Stimulated activated memory B cell treated with anti-CD40 and anti-IgM and Interleukin-4, amounts not matched to agents 10 μg/mL and 1 μg/mL and 100 μg/mL, for 72 hours (primary cell): ENCODE measurements at regions not wholly inside any gene's neighbourhood (a gene's known extent, or its start where the extent isn't known, plus 50 kb on each side); places are given as distances from the start of the nearest gene placed in this dataset.

ENCODE experiments used
- ATAC-seq: fragments of 150-1000 bp; cut with Tn5 transposase; 2 replicates; pipeline ENCODE4 v1.10.0; 2021
- H3K27ac Mint-ChIP-seq: one replicate; pipeline ENCODE4 v1.8.0; 2022; ENCODE audit warnings: mild to moderate bottlenecking, mixed read lengths
- H3K27me3 Mint-ChIP-seq: one replicate; pipeline ENCODE4 v1.8.0; 2022; ENCODE audit warnings: mixed read lengths
- H3K36me3 Mint-ChIP-seq: one replicate; pipeline ENCODE4 v1.8.0; 2022; ENCODE audit warnings: mixed read lengths
- H3K4me1 Mint-ChIP-seq: one replicate; pipeline ENCODE4 v1.8.0; 2022; ENCODE audit warnings: mixed read lengths
- H3K4me3 Mint-ChIP-seq: one replicate; pipeline ENCODE4 v1.8.0; 2022; ENCODE audit warnings: mild to moderate bottlenecking, moderate library complexity, mixed read lengths
- H3K9me3 Mint-ChIP-seq: one replicate; pipeline ENCODE4 v1.8.0; 2022; ENCODE audit warnings: mixed read lengths

DNA sequence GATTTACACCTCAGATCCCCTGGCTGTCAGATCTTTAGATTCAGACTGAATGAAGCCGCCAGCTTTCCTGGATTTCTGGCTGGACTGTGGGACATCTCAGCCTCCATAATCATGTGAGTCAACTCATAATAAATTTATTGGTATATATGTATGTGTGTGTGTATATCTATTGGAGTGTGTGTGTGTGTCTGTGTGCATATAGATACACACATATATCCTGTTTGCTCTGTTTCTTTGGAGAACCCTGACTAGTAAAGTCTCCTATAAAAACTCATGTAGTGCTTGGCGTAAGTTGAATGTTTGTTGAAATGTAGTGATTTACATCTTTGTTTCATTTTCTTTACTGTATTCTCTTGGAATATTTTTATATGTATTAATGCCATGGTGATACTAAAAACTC is 499.5 kb upstream of the KLF12 start:
- Mint-ChIP-seq H3K9me3 (peaks cover 11% of the 10 kb centered on the region), H3K4me3 (no peak overlapping the region), H3K4me1 (no peaks in the 10 kb centered on the region), H3K27ac (no peak overlapping the region), H3K27me3 (peaks cover 9% of the 10 kb centered on the region), H3K36me3 (no peaks in the 10 kb centered on the region)
- ATAC-seq, result no peak

DNA sequence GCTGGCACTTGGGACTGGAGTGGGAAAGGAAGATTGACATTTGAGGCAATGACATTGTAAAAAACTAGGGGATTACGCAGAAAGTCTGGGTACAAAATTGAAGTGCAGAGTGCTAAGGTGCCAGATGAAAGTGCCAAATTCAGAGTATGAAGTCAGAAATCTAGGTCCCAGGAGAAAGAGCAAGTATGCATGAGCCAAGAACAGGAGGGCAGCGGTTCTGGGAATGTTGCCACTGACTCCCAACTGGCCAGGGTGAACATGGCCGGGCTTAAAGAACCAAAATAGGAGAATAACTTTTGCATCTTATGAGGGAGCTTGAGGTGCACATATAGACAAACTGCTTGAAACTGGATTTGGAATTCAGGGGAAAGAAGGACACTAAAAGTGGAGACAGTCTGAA is 495.8 kb upstream of the KLF12 start:
- Mint-ChIP-seq H3K27ac (no peak overlapping the region), H3K36me3 (no peaks in the 10 kb centered on the region), H3K4me1 (no peaks in the 10 kb centered on the region), H3K4me3 (no peak overlapping the region), H3K27me3 (peaks cover 19% of the 10 kb centered on the region), H3K9me3 (peaks cover 12% of the 10 kb centered on the region)
- ATAC-seq, result no peak

DNA sequence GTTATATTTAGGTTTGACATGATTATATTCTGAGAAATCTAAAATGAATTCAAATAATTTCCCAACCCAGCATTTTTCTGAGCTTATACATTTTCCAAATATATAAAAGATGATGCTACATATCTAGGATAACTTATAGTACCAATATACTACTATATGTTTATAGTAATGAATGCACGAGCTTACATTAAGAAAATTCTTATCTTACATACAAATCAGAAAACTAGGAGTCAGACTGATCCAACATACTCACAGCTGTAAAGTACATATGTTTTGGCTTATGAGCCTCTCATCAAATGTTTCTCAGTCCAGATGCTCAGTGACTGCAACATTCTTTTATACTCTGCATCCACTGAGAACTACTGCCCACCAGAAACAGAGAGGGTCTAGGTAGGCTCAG is 491.3 kb upstream of the KLF12 start:
- Mint-ChIP-seq H3K27ac (no peak overlapping the region), H3K36me3 (no peaks in the 10 kb centered on the region), H3K9me3 (peaks cover 12% of the 10 kb centered on the region), H3K4me3 (no peak overlapping the region), H3K27me3 (peaks cover 10% of the 10 kb centered on the region), H3K4me1 (no peaks in the 10 kb centered on the region)
- ATAC-seq, result no peak

DNA sequence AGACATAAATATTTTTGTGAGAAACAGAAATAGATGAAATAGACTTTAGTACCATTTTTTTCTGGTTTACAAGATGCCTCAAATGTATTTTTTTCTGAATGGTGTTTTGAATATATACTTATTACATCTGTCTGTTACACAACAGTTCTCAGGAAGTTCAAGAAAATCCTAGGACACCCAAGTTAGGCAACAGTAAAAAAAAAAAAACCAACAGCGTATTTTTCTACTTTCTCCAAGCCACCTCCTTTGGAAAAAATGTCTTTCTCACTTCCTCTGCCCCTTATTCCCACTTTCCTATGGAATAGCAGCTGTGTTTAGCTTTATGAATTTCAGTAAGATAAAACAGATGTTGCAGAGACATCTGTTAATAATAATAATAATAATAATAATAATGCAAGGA is 489.6 kb upstream of the KLF12 start:
- peaks cover 10% of the 10 kb centered on the region for H3K27me3 Mint-ChIP-seq
- H3K9me3 Mint-ChIP-seq, result peaks cover 1% of the 10 kb centered on the region
- no peak for ATAC-seq
- H3K4me1 Mint-ChIP-seq, result no peaks in the 10 kb centered on the region
- H3K27ac Mint-ChIP-seq, result no peak overlapping the region
- H3K36me3 Mint-ChIP-seq, result no peaks in the 10 kb centered on the region
- no peak overlapping the region for H3K4me3 Mint-ChIP-seq

DNA sequence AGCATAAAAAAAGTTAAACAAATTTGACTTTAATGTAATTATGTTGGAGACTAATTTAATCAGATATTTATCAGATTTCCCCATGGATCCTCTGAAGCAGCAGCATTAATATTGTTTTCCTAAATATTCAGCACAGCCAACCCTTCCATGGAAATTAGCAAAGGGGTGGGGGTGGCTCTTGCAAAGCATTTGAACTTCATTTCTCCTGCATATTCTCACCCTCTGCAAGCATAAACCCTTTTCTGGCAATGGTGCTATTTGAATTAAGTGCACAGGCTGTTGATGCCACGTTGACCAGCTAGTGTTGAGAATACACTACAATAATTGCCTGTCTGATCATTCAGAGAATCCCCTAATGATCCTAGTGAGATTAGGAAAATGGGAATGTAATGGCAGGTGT is 488.1 kb upstream of the KLF12 start:
- ATAC-seq, result no peak
- no peak overlapping the region for H3K4me3 Mint-ChIP-seq
- no peaks in the 10 kb centered on the region for H3K4me1 Mint-ChIP-seq

DNA sequence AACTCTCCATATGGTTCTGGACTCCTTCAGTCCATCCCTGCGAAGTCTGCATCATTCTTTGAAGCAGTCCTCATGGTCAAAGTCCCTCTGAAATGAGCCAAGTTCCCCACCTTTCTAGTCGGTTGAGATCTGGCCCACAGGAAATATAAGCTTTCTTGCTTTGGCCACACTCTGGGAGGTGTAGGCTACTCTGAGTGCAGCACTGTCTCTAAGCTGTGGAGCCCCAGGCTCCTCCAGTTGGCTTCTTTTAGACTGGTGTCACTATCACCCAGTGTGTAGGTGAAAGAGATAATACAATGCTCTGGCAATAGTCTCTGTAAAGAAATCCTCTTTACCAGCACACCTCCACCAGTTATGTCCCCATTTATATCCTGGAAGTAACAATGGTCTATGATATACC is 486.5 kb upstream of the KLF12 start:
- H3K27me3 Mint-ChIP-seq, result no peaks in the 10 kb centered on the region
- no peak overlapping the region for H3K4me3 Mint-ChIP-seq
- ATAC-seq, result peak; percentile 53
- H3K9me3 Mint-ChIP-seq, result no peaks in the 10 kb centered on the region
- no peak overlapping the region for H3K27ac Mint-ChIP-seq
- no peaks in the 10 kb centered on the region for H3K36me3 Mint-ChIP-seq
- H3K4me1 Mint-ChIP-seq, result no peaks in the 10 kb centered on the region

More for the DNA sequence above, 488.1 kb upstream of the KLF12 start:
- Mint-ChIP-seq H3K27ac (no peak overlapping the region), H3K27me3 (peaks cover 8% of the 10 kb centered on the region), H3K36me3 (no peaks in the 10 kb centered on the region), H3K9me3 (no peaks in the 10 kb centered on the region)

DNA sequence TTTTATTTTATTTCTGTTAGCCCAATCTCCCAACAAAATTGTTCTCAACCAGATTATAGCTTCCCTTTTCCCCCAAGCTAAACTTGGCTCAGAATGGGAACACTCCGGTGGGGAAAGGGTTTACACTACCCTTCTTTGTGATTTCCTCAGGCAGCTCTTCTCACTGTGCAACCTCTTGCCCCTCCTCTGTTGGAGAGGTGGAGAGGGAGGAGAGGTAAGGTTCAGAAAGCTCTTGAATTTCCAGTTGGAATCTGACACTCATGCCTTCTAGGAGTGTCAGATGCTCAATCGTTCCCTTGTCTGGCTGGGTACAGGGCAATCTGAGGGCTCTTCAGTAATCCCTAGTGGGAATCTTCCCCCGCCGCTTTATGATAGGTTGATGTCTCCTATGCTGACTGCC is 486.1 kb upstream of the KLF12 start:
- no peaks in the 10 kb centered on the region for H3K4me1 Mint-ChIP-seq
- ATAC-seq, result peak; percentile 53
- H3K4me3 Mint-ChIP-seq, result no peak overlapping the region
- H3K27ac Mint-ChIP-seq, result no peak overlapping the region
- H3K36me3 Mint-ChIP-seq, result no peaks in the 10 kb centered on the region
- no peaks in the 10 kb centered on the region for H3K9me3 Mint-ChIP-seq
- H3K27me3 Mint-ChIP-seq, result peaks cover 3% of the 10 kb centered on the region

DNA sequence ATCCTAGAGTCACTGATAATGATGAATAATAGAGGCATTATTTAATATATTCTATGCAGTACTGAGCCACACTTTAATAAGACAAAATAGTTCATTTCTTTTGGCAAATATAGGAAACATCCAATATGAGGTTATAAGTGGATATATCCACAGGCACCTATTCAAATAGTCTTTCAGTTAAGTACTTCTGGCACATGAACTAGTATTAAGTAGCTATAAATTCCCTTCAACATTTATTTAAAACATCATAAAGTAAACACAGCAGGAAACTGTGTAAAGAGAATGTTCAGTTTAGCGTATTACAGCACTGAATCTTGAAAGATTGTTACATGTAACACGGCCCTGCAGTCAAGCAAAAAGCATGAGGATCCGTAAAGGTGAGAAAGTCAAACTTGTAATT is 463.3 kb upstream of the KLF12 start:
- H3K4me1 Mint-ChIP-seq, result no peaks in the 10 kb centered on the region
- H3K9me3 Mint-ChIP-seq, result peaks cover 3% of the 10 kb centered on the region
- no peak for ATAC-seq
- no peaks in the 10 kb centered on the region for H3K36me3 Mint-ChIP-seq
- no peak overlapping the region for H3K27ac Mint-ChIP-seq
- peaks cover 6% of the 10 kb centered on the region for H3K27me3 Mint-ChIP-seq
- no peak overlapping the region for H3K4me3 Mint-ChIP-seq

DNA sequence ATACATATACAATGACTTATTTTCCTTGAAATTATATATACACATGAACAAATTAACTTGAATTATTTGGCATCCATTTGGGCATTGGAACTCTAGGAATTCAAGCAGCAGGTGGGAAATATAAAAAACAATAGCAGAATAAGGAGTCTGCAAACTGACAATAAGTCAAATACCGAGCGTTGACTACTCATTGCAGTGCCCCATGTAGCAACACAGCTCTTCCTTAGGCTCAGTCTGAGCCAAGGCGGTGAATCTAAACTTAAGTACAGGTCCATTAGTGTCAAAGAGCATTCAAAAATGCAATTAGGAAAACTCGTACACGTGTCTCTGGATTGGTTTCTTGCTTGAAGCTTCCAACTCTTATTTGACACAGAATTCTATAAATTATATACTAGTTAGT is 462.5 kb upstream of the KLF12 start:
- no peaks in the 10 kb centered on the region for H3K4me1 Mint-ChIP-seq
- peaks cover 3% of the 10 kb centered on the region for H3K9me3 Mint-ChIP-seq
- no peak for ATAC-seq
- no peak overlapping the region for H3K4me3 Mint-ChIP-seq
- no peaks in the 10 kb centered on the region for H3K36me3 Mint-ChIP-seq
- peaks cover 6% of the 10 kb centered on the region for H3K27me3 Mint-ChIP-seq
- no peak overlapping the region for H3K27ac Mint-ChIP-seq

DNA sequence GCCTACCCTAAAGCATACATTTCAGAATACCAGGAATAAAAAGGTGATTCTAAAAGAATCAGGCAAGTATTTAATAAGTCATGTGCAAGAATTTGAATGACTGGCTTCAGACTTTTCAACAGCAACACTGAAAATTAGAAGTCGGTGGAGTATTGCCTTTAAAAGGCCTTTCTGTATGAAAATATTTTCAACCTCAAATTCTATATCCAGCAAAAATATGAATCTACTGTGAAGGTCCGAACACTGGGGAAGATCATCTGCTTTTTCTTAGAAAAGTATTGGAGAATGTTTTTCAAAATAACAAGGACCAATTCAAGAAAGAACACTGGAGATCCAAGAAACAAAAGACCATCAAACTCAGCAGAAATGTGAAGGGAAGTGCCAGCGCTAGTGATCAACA is 459.5 kb upstream of the KLF12 start:
- Mint-ChIP-seq H3K27ac (no peak overlapping the region), H3K27me3 (peaks cover 21% of the 10 kb centered on the region), H3K36me3 (no peaks in the 10 kb centered on the region), H3K4me1 (no peaks in the 10 kb centered on the region), H3K9me3 (peaks cover 3% of the 10 kb centered on the region), H3K4me3 (no peak overlapping the region)
- ATAC-seq, result no peak

DNA sequence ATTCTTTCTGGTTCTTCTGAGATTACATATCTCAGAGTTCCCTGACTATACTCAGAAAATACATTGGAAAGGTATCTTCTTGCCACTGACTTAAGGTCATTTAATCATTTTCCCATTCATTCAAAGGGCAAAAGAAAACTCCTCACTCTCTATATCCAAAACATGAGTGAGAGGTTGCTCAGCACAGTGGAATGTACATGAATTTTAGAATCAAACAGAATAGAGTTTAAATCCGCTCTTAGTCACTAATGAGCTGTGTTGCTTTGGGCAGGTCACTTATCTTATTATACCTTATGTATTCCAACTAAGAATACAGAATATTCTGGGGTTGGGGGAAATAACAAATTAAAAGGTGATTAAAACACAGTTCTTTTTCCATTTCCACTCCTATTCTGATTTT is 452.6 kb upstream of the KLF12 start:
- ATAC-seq, result no peak
- H3K36me3 Mint-ChIP-seq, result no peaks in the 10 kb centered on the region
- H3K27ac Mint-ChIP-seq, result no peak overlapping the region
- no peaks in the 10 kb centered on the region for H3K4me1 Mint-ChIP-seq
- peaks cover 21% of the 10 kb centered on the region for H3K27me3 Mint-ChIP-seq
- no peaks in the 10 kb centered on the region for H3K9me3 Mint-ChIP-seq
- no peak overlapping the region for H3K4me3 Mint-ChIP-seq

DNA sequence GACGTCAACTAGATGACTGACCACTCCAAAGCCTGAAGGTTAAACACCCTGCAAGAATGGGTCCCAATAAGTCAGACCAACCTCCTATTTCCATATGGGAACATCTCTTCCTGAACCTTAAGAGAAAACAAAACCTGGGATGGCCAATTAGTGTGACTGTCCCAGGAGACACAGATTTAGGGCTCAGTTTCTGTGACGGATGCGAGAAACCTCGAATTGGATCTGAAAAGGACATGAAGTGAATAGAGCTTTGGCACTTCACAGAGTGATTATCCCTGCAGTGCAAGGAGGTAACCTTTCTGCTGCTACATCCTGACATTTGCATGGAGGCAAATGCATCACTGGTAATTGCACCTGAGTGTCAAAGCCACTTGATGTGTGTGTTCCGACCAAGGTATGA is 442.2 kb upstream of the KLF12 start:
- no peak overlapping the region for H3K27ac Mint-ChIP-seq
- no peak overlapping the region for H3K4me3 Mint-ChIP-seq
- H3K36me3 Mint-ChIP-seq, result no peaks in the 10 kb centered on the region
- no peak for ATAC-seq
- H3K27me3 Mint-ChIP-seq, result peaks cover 51% of the 10 kb centered on the region
- H3K4me1 Mint-ChIP-seq, result peaks cover 12% of the 10 kb centered on the region
- H3K9me3 Mint-ChIP-seq, result no peaks in the 10 kb centered on the region

DNA sequence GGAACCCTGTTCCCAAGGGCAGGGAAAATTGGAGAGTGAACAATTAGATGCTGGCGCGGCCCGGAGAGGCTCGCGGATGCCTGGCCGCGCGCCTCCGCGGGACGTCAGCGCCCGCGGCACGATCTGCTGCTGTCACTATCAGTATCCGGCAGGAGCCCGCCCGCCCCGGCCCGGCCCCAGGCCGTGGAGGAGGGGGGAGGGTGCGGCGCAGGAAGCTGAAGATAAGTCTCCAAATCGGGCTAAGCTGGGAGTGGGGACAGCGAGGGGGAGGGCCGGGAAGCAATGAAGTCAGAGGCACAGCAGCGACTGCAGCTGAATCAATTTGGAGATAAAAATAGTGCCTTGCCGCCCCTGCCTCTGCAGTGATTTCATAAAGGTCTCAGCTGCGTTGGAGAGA is 441.5 kb upstream of the KLF12 start:
- peak; percentile 67 for ATAC-seq
- Mint-ChIP-seq H3K27me3 (peaks cover 51% of the 10 kb centered on the region), H3K36me3 (no peaks in the 10 kb centered on the region), H3K9me3 (no peaks in the 10 kb centered on the region), H3K4me3 (peak overlapping the region; percentile 35), H3K4me1 (peaks cover 12% of the 10 kb centered on the region), H3K27ac (no peak overlapping the region)

DNA sequence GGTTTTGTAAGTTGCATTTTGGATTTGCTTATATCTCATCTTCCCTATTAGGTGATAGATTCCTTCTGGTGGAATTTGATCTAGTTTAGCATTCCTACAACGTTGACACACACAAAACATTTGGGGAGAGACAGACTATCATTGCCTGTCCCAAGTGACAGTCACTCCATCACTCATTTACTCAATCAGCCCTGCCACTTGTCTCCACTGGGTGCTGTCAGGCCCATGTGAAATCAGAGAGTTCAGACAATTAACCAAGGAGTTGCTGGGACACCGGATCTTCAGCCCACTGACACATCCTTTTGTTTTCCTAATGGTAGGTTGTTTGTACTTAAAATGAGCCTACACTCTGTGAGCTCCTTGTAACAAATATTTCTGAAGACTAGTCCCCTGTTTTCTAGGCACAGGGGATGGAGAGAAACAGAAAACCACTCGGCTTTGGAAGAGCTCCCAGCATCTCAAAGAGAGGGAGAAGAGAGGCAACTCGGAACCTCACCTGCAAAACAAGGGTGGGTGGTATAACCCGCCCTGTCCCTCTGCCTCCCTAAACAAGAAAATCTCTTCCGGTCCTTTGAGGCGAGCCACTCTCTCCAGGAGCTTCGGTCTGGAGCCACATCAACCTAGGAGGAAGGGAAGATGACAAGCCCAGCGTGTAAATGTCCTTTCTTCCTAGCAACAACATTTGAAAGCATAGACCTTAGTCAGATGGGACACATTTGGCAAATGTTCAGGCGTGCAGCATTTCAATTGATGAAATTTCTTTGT is 440.9 kb upstream of the KLF12 start:
- peaks cover 12% of the 10 kb centered on the region for H3K4me1 Mint-ChIP-seq

DNA sequence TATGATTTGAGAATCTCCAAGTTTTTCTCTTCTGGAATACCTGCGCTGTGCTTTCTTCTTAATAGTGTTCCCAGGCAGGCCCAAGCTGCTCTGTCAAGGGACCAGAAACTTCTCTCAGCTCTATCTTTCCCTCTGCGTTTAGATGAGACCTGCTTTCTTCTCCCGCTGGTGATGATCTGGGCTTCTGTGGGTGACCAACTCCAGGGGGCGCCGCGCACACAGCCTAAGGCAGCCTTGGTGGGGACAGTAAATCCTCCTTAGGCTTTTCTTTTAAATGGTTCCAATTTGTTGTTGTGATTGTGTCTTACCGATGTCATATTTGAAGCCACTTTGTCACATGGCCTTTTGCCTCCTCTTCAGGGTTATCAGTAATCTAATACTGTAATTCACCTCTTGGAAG is 439.4 kb upstream of the KLF12 start:
- ATAC-seq, result no peak
- Mint-ChIP-seq H3K4me3 (no peak overlapping the region), H3K9me3 (no peaks in the 10 kb centered on the region), H3K36me3 (no peaks in the 10 kb centered on the region), H3K4me1 (peaks cover 12% of the 10 kb centered on the region), H3K27me3 (peaks cover 52% of the 10 kb centered on the region), H3K27ac (no peak overlapping the region)

More for the DNA sequence above, 440.9 kb upstream of the KLF12 start:
- peaks cover 51% of the 10 kb centered on the region for H3K27me3 Mint-ChIP-seq
- no peaks in the 10 kb centered on the region for H3K9me3 Mint-ChIP-seq
- peak overlapping the region; percentile 35 for H3K4me3 Mint-ChIP-seq
- no peak for ATAC-seq
- H3K27ac Mint-ChIP-seq, result no peak overlapping the region
- H3K36me3 Mint-ChIP-seq, result no peaks in the 10 kb centered on the region

DNA sequence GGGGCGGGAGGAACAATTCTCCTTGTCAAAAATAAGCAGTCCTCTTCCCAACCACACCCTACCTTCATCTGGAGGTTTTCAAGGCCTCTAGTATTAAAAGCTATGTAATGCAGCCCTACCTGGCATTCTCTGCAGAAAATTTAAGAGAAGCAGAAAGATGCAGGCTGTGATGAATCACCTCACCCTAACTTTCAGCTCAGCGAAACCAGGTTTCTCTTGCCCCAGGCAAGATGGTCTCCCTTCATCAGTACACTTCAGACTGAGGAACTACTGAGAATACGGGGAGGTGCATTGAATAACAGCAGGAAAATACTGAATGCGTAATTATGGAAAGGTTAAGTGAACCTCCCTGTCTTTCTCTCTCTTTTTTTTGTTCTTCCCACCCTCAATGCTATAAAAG is 437.6 kb upstream of the KLF12 start:
- peaks cover 61% of the 10 kb centered on the region for H3K27me3 Mint-ChIP-seq
- no peaks in the 10 kb centered on the region for H3K9me3 Mint-ChIP-seq
- H3K27ac Mint-ChIP-seq, result no peak overlapping the region
- H3K4me1 Mint-ChIP-seq, result peaks cover 12% of the 10 kb centered on the region
- H3K36me3 Mint-ChIP-seq, result no peaks in the 10 kb centered on the region
- H3K4me3 Mint-ChIP-seq, result no peak overlapping the region
- ATAC-seq, result no peak
